Gastrocnemius medialis (tissue), 4 donors: ENCODE measurements at regions not wholly inside any gene's neighbourhood (a gene's known extent, or its start where the extent isn't known, plus 50 kb on each side); places are given as distances from the start of the nearest gene placed in this dataset.
"Not testable (repeated sequence)": the region's sequence is repeated elsewhere in the genome, so short reads cannot be mapped to it uniquely, and the experiment has no call there.

ENCODE experiments used
- ATAC-seq, 2 donors: fragments of 150-250 bp; one replicate each; pipeline ENCODE4 v1.9.1; 2016
- DNase-seq, 2 donors: peaks; one replicate each; pipeline ENCODE4 v3.0.0-alpha.2; 2019
- H3K27ac ChIP-seq, 4 donors: fragments of 200-600 bp; sonication (generic); 1 replicate in 1 of 4; 2 replicates in 3 of 4; pipeline ENCODE4 v1.5.1; 2016 to 2018; ENCODE audit warnings: mild to moderate bottlenecking in 2 of 4, moderate library complexity in 1 of 4
- H3K27me3 ChIP-seq, 3 donors: fragments of 200-600 bp; sonication (generic) in 2 of 3; 1 replicate in 1 of 3; 2 replicates in 2 of 3; pipeline versions ENCODE4 v1.5.1 to v1.6.0; 2016 to 2019; ENCODE audit warnings: mild to moderate bottlenecking in 1 of 3, moderate library complexity in 1 of 3
- H3K36me3 ChIP-seq, 2 donors: fragments of 200-600 bp; sonication (generic) in 1 of 2; one replicate each; pipeline ENCODE4 v1.5.1; 2017 to 2018
- H3K4me1 ChIP-seq, 2 donors: fragments of 200-600 bp; sonication (generic) in 1 of 2; one replicate each; pipeline ENCODE4 v1.5.1; 2016 to 2017; ENCODE audit warnings: mild to moderate bottlenecking in 2 of 2
- H3K4me3 ChIP-seq, 4 donors: fragments of 200-600 bp; sonication (generic) in 3 of 4; 1 replicate in 1 of 4; 2 replicates in 3 of 4; pipeline ENCODE4 v1.5.1; 2016 to 2019; ENCODE audit warnings: mild to moderate bottlenecking in 2 of 4
- H3K9me3 ChIP-seq, 3 donors: fragments of 200-600 bp; sonication (generic) in 2 of 3; 1 replicate in 1 of 3; 2 replicates in 2 of 3; pipeline ENCODE4 v1.5.1; 2016 to 2019
- POLR2A ChIP-seq, 2 donors: fragments of 450-650 bp; IDR thresholded peaks; one replicate each; pipeline ENCODE4 v1.6.1; 2017; ENCODE audit warnings: antibody characterized with exemption in 2 of 2, mild to moderate bottlenecking in 2 of 2, moderate library complexity in 2 of 2
- in situ Hi-C, 4 donors: fragments of 200-750 bp; cut with MboI; loops; one replicate each; pipeline versions ENCODE4 v1.15.0 to v1.8.0; 2017; ENCODE audit warnings: low sequenced_read_pairs in 4 of 4
- intact Hi-C: fragments of 100-400 bp; cut with DNase I; formaldehyde crosslinking; loops from one replicate; pipeline ENCODE4 v1.15.1; 2023; ENCODE audit warnings: low total_unique reads
- TF ChIP-seq, protein P1 (sequence below), 5 experiments: fragments of 450-650 bp in 3 of 5; fragments of 200-600 bp in 2 of 5; sonication (generic) in 2 of 5; IDR thresholded peaks in 4 of 5; conservative IDR thresholded peaks in 1 of 5; 1 replicate in 4 of 5; 2 replicates in 1 of 5; pipeline ENCODE4 v1.5.1; 2016 to 2019; ENCODE audit warnings: antibody characterized with exemption in 5 of 5, mild to moderate bottlenecking in 3 of 5, moderate library complexity in 3 of 5

DNA sequence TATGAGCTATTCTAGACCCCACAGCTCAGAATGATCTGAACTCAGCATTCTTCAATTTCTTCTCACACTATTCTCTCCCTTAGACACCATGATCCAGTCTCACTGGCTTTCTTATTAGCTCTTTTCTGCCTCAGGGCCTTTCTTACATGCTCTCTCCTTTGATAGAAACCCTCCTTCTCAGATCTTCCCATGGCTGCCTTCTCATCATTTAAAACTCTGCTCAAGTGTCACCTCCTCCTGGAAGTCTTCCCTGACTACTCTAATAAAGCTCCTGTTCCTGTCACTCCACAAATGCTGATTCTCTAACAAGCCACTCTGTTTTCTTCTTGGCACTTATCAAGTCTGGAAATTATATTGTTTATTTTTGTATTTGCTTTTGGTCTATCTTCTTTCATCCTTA lies 131.1 kb downstream of the HNMT start:
- H3K9me3 ChIP-seq, result no peaks in the 10 kb centered on the region
- intact Hi-C loops (no loop called here), in situ Hi-C loops (no loop called here)
- no peaks in the 10 kb centered on the region for H3K4me1 ChIP-seq
- TF ChIP-seq POLR2A (IDR thresholded peaks at IDR 0.05), result no peak
- TF ChIP-seq, protein P1, sequence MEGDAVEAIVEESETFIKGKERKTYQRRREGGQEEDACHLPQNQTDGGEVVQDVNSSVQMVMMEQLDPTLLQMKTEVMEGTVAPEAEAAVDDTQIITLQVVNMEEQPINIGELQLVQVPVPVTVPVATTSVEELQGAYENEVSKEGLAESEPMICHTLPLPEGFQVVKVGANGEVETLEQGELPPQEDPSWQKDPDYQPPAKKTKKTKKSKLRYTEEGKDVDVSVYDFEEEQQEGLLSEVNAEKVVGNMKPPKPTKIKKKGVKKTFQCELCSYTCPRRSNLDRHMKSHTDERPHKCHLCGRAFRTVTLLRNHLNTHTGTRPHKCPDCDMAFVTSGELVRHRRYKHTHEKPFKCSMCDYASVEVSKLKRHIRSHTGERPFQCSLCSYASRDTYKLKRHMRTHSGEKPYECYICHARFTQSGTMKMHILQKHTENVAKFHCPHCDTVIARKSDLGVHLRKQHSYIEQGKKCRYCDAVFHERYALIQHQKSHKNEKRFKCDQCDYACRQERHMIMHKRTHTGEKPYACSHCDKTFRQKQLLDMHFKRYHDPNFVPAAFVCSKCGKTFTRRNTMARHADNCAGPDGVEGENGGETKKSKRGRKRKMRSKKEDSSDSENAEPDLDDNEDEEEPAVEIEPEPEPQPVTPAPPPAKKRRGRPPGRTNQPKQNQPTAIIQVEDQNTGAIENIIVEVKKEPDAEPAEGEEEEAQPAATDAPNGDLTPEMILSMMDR (IDR thresholded peaks at IDR 0.05 in 4 of 5, conservative IDR thresholded peaks at IDR 0.05 in 1 of 5), result no peak
- H3K4me3 ChIP-seq, result no peak overlapping the region
- no peaks in the 10 kb centered on the region for H3K27me3 ChIP-seq
- ATAC-seq, result no peak
- no peak for DNase-seq
- H3K27ac ChIP-seq, result no peak overlapping the region
- no peaks in the 10 kb centered on the region for H3K36me3 ChIP-seq

DNA sequence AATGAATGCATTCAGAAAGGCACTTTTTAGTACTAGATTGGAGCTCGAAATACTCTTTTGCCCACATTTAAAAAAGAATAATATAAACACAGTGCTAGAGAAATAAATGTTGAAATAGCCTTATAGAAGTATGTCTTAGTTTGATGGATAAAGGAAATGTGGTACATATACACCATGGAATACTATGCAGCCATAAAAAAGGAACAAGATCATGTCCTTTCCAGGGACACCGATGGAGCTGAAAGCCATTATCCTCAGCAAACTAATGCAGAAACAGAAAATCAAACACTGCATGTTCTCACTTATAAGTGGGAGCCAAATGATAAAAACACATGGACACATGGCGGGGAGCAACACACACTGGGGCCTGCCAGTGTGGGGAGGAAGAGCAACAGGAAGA lies 135.0 kb downstream of the HNMT start:
- H3K4me3 ChIP-seq, in situ Hi-C loops, H3K36me3 ChIP-seq, H3K4me1 ChIP-seq, ATAC-seq, DNase-seq, H3K27ac ChIP-seq, H3K27me3 ChIP-seq, H3K9me3 ChIP-seq, intact Hi-C loops: not testable (repeated sequence)

DNA sequence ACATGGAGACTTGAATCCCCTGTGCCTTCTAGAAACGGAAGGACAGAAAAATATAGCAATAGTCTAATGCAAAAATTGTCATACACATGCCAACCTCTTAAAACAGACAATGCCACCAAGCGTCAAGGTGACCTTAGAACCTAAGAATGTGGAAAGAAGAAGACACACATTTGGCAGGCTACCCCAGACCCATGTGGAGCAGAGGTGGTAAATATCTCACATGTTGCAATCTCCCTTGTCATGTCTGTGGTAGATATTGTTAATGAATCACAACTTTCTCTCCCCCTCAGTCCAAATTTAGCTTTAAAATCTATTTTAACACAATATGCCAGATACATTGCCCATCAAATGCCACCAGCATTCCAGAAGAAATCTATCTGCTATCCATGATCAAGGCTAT lies 137.4 kb downstream of the HNMT start:
- TF ChIP-seq POLR2A (IDR thresholded peaks at IDR 0.05), result no peak
- TF ChIP-seq, protein P1 (IDR thresholded peaks at IDR 0.05 in 4 of 5, conservative IDR thresholded peaks at IDR 0.05 in 1 of 5), result no peak
- DNase-seq (no peak), ATAC-seq (no peak)
- H3K4me3 ChIP-seq, result no peak overlapping the region
- H3K27ac ChIP-seq, result no peak overlapping the region
- no peaks in the 10 kb centered on the region for H3K9me3 ChIP-seq
- in situ Hi-C loops (no loop called here), intact Hi-C loops (no loop called here)
- H3K4me1 ChIP-seq, result no peaks in the 10 kb centered on the region
- no peaks in the 10 kb centered on the region for H3K36me3 ChIP-seq
- no peaks in the 10 kb centered on the region for H3K27me3 ChIP-seq

DNA sequence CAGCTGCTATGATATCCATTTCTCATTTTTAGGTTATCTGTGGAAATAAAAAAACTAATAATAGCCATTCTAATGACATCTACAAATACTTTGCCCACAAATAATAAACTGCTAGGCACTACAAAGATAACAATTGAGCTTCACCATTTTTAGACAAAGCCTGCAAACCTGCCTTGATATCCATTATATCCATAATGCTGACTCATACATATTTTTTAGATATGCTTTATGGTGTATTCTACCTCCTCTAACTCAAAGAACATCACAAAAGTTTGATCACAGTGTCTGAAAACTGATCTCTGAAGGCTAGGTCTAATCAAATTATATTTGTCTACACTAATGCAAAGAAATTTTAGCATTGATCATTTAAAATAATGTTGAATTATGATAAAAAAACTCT lies 138.4 kb downstream of the HNMT start:
- intact Hi-C loops, result no loop called here
- TF ChIP-seq, protein P1 (IDR thresholded peaks at IDR 0.05 in 4 of 5, conservative IDR thresholded peaks at IDR 0.05 in 1 of 5), result no peak

DNA sequence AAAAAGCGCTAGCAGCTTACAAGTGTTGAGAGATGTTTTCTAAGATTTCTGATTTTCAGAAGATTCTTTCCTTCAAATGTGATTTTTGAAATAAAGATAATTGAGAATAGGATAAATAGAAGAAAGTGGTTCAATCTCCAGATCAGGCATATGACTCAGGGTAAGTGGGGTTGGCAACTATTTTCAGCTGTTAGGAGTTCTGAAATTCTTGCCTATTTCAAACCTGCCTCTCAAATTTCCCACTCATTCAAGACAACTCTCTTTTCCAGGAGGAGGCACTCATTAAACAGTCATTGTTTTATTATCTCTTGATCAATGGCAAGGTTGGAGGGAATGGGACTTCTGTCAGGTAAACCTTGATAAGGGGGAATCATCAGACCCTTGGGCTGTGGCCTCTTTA lies 138.9 kb downstream of the HNMT start:
- in situ Hi-C loops, result no loop called here
- ATAC-seq (no peak), DNase-seq (no peak)
- no peaks in the 10 kb centered on the region for H3K27me3 ChIP-seq
- no peaks in the 10 kb centered on the region for H3K4me1 ChIP-seq
- no peaks in the 10 kb centered on the region for H3K36me3 ChIP-seq
- H3K4me3 ChIP-seq, result no peak overlapping the region
- H3K27ac ChIP-seq, result no peak overlapping the region
- no peak for TF ChIP-seq POLR2A (IDR thresholded peaks at IDR 0.05)
- TF ChIP-seq, protein P1 (IDR thresholded peaks at IDR 0.05 in 4 of 5, conservative IDR thresholded peaks at IDR 0.05 in 1 of 5), result no peak
- intact Hi-C loops, result no loop called here
- no peaks in the 10 kb centered on the region for H3K9me3 ChIP-seq

More for the DNA sequence above, 138.4 kb downstream of the HNMT start:
- Histone ChIP-seq H3K27ac (no peak overlapping the region), H3K4me1 (no peaks in the 10 kb centered on the region), H3K4me3 (no peak overlapping the region), H3K27me3 (no peaks in the 10 kb centered on the region), H3K9me3 (no peaks in the 10 kb centered on the region), H3K36me3 (no peaks in the 10 kb centered on the region)
- ATAC-seq (no peak), DNase-seq (no peak)
- in situ Hi-C loops, result no loop called here
